ENCODE measurements at regions not wholly inside any gene's neighbourhood (a gene's known extent, or its start where the extent isn't known, plus 50 kb on each side); places are given as distances from the start of the nearest gene placed in this dataset.

- TF ChIP-seq CTCF (conservative IDR thresholded peaks at IDR 0.05 in 1 of 2, IDR thresholded peaks at IDR 0.05 in 1 of 2; ENCODE audit: low read depth in 1 of 2, low read length in 2 of 2) (no peak), EZH2 (IDR thresholded peaks at IDR 0.05; ENCODE audit: low read length, missing control alignments) (no peak)
These were observed 120.5 kb downstream of the CCT6B start for GRCh38 chr17:34840750-34841149.

Data from fibroblast of lung (primary cell).